ENCODE measurements at regions not wholly inside any gene's neighbourhood (a gene's known extent, or its start where the extent isn't known, plus 50 kb on each side); places are given as distances from the start of the nearest gene placed in this dataset.

GRCh38 chr1:235054466-235054865 lies 74.2 kb downstream of the TOMM20 start:
- H2AFZ ChIP-seq (ENCODE audit: low read depth, low read length): peak overlapping the region; percentile 41; the same call in 1 of the 2 replicates
- H3K9me3 ChIP-seq (replicated peaks; ENCODE audit: control insufficient read depth, insufficient read depth, low read depth, low read length): 0 out of 2 replicates have a peak, but pooled peaks cover 2% of the 10 kb centered on the region
- no peak overlapping the region for H3K4me2 ChIP-seq (ENCODE audit: insufficient read depth, low read length)
- CTCF ChIA-PET (ENCODE audit: low intra/inter-chr PET ratio): no interaction called here
- in situ Hi-C loops (cut with MboI) (no loop called here), intact Hi-C loops (cut with micrococcal nuclease) (no loop called here)
- ATAC-seq (no peak), DNase-seq (ENCODE audit: extremely low read depth in 1 of 4, low spot score in 3 of 4) (no peak), FAIRE-seq (no peak)
- WGBS (ENCODE audit: insufficient coverage, low coverage, missing lambda C conversion rate): 43% methylated on average over 11 of the region's 11 CpGs
- no peaks in the 10 kb centered on the region for H3K79me2 ChIP-seq (ENCODE audit: control insufficient read depth, insufficient read depth, low read length)
- 0 out of 4 replicates have a peak overlapping the region, but pooled peaks of 1 of the 2 experiments have one; percentile 59 for H3K9ac ChIP-seq (ENCODE audit: insufficient read depth in 1 of 2, low read depth in 2 of 2, low read length in 2 of 2)
- no peak for TF ChIP-seq ZNF431 (CRISPR knock-in tag; IDR thresholded peaks at IDR 0.05)
- no peak for TF ChIP-seq NR2C1 (IDR thresholded peaks at IDR 0.05)
- TF ChIP-seq NR2C1 (tag; IDR thresholded peaks at IDR 0.05): no peak
- H3K4me1 ChIP-seq (replicated peaks in 1 of 2; ENCODE audit: control insufficient read depth in 2 of 2, insufficient read depth in 2 of 2, low read length in 2 of 2): peaks cover 9 to 11% of the 10 kb centered on the region in 2 experiments
- no peaks in the 10 kb centered on the region for H4K20me1 ChIP-seq (replicated peaks; ENCODE audit: control insufficient read depth, insufficient read depth, low read length)
- H3K36me3 ChIP-seq (ENCODE audit: control insufficient read depth, insufficient read depth, low read length): no peaks in the 10 kb centered on the region
- H3K27me3 ChIP-seq (ENCODE audit: control insufficient read depth in 2 of 2, insufficient read depth in 2 of 2, low read length in 2 of 2): peaks cover 0 to 5% of the 10 kb centered on the region in 2 experiments; a peak in 2 of 5 replicates
- POLR2A ChIA-PET: interaction anchor here (0.6 to 1.5 kb wide), 5 partner anchors 16 to 881 kb away, joined by 3 to 6 read pairs (median 3); no protein-coding TSS in a partner anchor
- no peak overlapping the region for H3K4me3 ChIP-seq
- no peaks in the 10 kb centered on the region for H3K9me1 ChIP-seq (ENCODE audit: control insufficient read depth, insufficient read depth, low read length)
- no TSS peak for BruUV-seq (replicated peaks)
- H3K27ac ChIP-seq (ENCODE audit: extremely low read depth, low read depth, low read length): no peak overlapping the region

- no peak overlapping the region for H3K9ac ChIP-seq (ENCODE audit: insufficient read depth in 1 of 2, low read depth in 2 of 2, low read length in 2 of 2)
- H3K27ac ChIP-seq (ENCODE audit: extremely low read depth, low read depth, low read length): no peak overlapping the region
- BruUV-seq (replicated peaks): no TSS peak
- H3K4me3 ChIP-seq: no peak overlapping the region
- no peaks in the 10 kb centered on the region for H3K79me2 ChIP-seq (ENCODE audit: control insufficient read depth, insufficient read depth, low read length)
- peaks cover 9 to 11% of the 10 kb centered on the region in 2 experiments for H3K4me1 ChIP-seq (replicated peaks in 1 of 2; ENCODE audit: control insufficient read depth in 2 of 2, insufficient read depth in 2 of 2, low read length in 2 of 2)
- CTCF ChIA-PET (ENCODE audit: low intra/inter-chr PET ratio): no interaction called here
- ATAC-seq: no peak
- H3K9me1 ChIP-seq (ENCODE audit: control insufficient read depth, insufficient read depth, low read length): no peaks in the 10 kb centered on the region
- no peak for DNase-seq (ENCODE audit: extremely low read depth in 1 of 4, low spot score in 3 of 4)
- no peaks in the 10 kb centered on the region for H4K20me1 ChIP-seq (replicated peaks; ENCODE audit: control insufficient read depth, insufficient read depth, low read length)
- no peaks in the 10 kb centered on the region for H3K27me3 ChIP-seq (ENCODE audit: control insufficient read depth in 2 of 2, insufficient read depth in 2 of 2, low read length in 2 of 2)
- no peak overlapping the region for H2AFZ ChIP-seq (ENCODE audit: low read depth, low read length)
- no peak overlapping the region for H3K4me2 ChIP-seq (ENCODE audit: insufficient read depth, low read length)
- intact Hi-C loops (cut with micrococcal nuclease): no loop called here
- POLR2A ChIA-PET: interaction anchor here (1.5 to 1.6 kb wide), 2 partner anchors 17 to 440 kb away, joined by 3 to 6 read pairs; no protein-coding TSS in a partner anchor
- in situ Hi-C loops (cut with MboI): no loop called here
- H3K36me3 ChIP-seq (ENCODE audit: control insufficient read depth, insufficient read depth, low read length): no peaks in the 10 kb centered on the region
- no peak for FAIRE-seq
- 0 out of 2 replicates have a peak, but pooled peaks cover 2% of the 10 kb centered on the region for H3K9me3 ChIP-seq (replicated peaks; ENCODE audit: control insufficient read depth, insufficient read depth, low read depth, low read length)
- WGBS (ENCODE audit: insufficient coverage, low coverage, missing lambda C conversion rate): 31% methylated on average over 12 of the region's 12 CpGs
- no peak for TF ChIP-seq NR1H2 (CRISPR knock-in tag; IDR thresholded peaks at IDR 0.05)
- TF ChIP-seq TEAD1 (CRISPR knock-in tag; IDR thresholded peaks at IDR 0.05): 0 out of 4 replicates have a peak, but pooled peaks of 1 of the 2 experiments have one; percentile 13
- peak; percentile 43; the same call in 1 of the 2 replicates for TF ChIP-seq PKNOX1 (IDR thresholded peaks at IDR 0.05)
- TF ChIP-seq GTF2E2 (tag; IDR thresholded peaks at IDR 0.05): 0 out of 2 replicates have a peak, but pooled peaks have one; percentile 38
- TF ChIP-seq TFAP4 (CRISPR knock-in tag; IDR thresholded peaks at IDR 0.05; ENCODE audit: borderline replicate concordance): no peak
- TF ChIP-seq L3MBTL2 (IDR thresholded peaks at IDR 0.05): peak; percentile 70
- TF ChIP-seq MEIS2 (IDR thresholded peaks at IDR 0.05; ENCODE audit: partially characterized antibody): peak; percentile 82
- TF ChIP-seq ZBTB43 (CRISPR knock-in tag; IDR thresholded peaks at IDR 0.05): no peak
These were observed 76.3 kb downstream of the TOMM20 start for GRCh38 chr1:235052067-235053008.

All from K562 (cell line).